GM23338 (cell line): ENCODE measurements at regions not wholly inside any gene's neighbourhood (a gene's known extent, or its start where the extent isn't known, plus 50 kb on each side); places are given as distances from the start of the nearest gene placed in this dataset.

Source experiments
- CREB1 ChIP-seq: fragments of 250-450 bp; sonication (Bioruptor Pico); IDR thresholded peaks from 2 replicates; pipeline ENCODE4 v1.5.0; 2020; ENCODE audit warnings: low read depth, mild to moderate bottlenecking, moderate library complexity
- CTCF ChIP-seq, 2 experiments: fragments of 200-600 bp in 1 of 2; sonication (generic) in 1 of 2; conservative IDR thresholded peaks; 2 replicates each; pipeline versions ENCODE4 v1.5.1 to v1.6.1; 2016 to 2017; ENCODE audit warnings: antibody characterized with exemption in 2 of 2, low read depth in 2 of 2, mild to moderate bottlenecking in 2 of 2, moderate library complexity in 1 of 2
- EZH2 ChIP-seq: fragments of 200-600 bp; sonication (generic); IDR thresholded peaks from one replicate; pipeline ENCODE4 v1.8.0; 2017; ENCODE audit warnings: antibody characterized with exemption, mild to moderate bottlenecking, low read depth; ENCODE audit not compliant: unreplicated experiment
- EZH2phosphoT487 ChIP-seq: fragments of 200-600 bp; sonication (generic); IDR thresholded peaks from one replicate; pipeline ENCODE4 v1.8.1; 2018; ENCODE audit warnings: antibody characterized with exemption; ENCODE audit not compliant: unreplicated experiment
- JUNB ChIP-seq: IDR thresholded peaks from one replicate; pipeline ENCODE4 v1.6.1; 2016; ENCODE audit warnings: antibody characterized with exemption; ENCODE audit not compliant: unreplicated experiment
- NANOG ChIP-seq: IDR thresholded peaks from 2 replicates; pipeline ENCODE4 v1.6.1; 2016; ENCODE audit warnings: antibody characterized with exemption, borderline replicate concordance
- POLR2AphosphoS5 ChIP-seq: IDR thresholded peaks from 2 replicates; pipeline ENCODE4 v1.6.1; 2016; ENCODE audit warnings: antibody characterized with exemption, low read depth
- STAT1 ChIP-seq: IDR thresholded peaks from one replicate; pipeline ENCODE4 v1.6.1; 2016; ENCODE audit warnings: antibody characterized with exemption; ENCODE audit not compliant: unreplicated experiment
- ZNF114 ChIP-seq: fragments of 250-450 bp; sonication (Bioruptor Pico); IDR thresholded peaks from 2 replicates; pipeline ENCODE4 v1.5.0; 2020; ENCODE audit warnings: mild to moderate bottlenecking, moderate library complexity
- ZNF331 ChIP-seq: fragments of 250-450 bp; sonication (Bioruptor Pico); IDR thresholded peaks from 2 replicates; pipeline ENCODE4 v1.5.0; 2020; ENCODE audit warnings: low read depth, mild to moderate bottlenecking, moderate library complexity
- TF ChIP-seq, protein P1 (sequence below): IDR thresholded peaks from one replicate; pipeline ENCODE4 v1.6.1; 2018; ENCODE audit warnings: antibody characterized with exemption; ENCODE audit not compliant: unreplicated experiment
- TF ChIP-seq, protein P2 (sequence below): IDR thresholded peaks from 2 replicates; pipeline ENCODE4 v1.6.1; 2016; ENCODE audit warnings: antibody characterized with exemption
- TF ChIP-seq, protein P3 (sequence below): fragments of 250-450 bp; sonication (Bioruptor Pico); IDR thresholded peaks from 2 replicates; pipeline ENCODE4 v1.5.0; 2020; ENCODE audit warnings: mild to moderate bottlenecking, moderate library complexity

DNA sequence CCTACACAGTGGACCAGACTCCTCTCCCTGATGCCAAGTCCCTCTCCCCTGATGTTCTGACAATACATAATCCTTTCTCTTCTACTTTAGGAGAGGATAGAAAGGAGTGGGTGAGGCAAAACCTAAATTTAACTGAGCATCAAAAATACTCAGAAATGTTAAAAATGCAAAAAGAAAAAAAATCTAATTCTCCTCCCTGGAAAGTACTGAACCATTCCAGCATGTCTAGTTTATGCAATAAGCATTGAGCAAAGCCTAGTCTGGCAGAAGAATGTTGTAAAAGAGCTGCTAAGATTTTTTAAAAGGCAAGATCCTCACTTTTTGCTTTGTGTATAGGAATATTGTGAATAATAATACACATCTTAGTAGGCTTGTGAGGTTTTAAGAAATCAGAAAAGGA lies 116.6 kb upstream of the STXBP5 start:
- TF ChIP-seq EZH2phosphoT487 (no peak), CTCF (conservative IDR thresholded peaks at IDR 0.05; ENCODE audit: low read depth in 2 of 2) (no peak), JUNB (no peak), ZNF114 (no peak), EZH2 (no peak), POLR2AphosphoS5 (no peak), CREB1 (CRISPR knock-in tag) (no peak), STAT1 (no peak), NANOG (no peak), ZNF331 (CRISPR knock-in tag) (no peak)
- TF ChIP-seq, protein P1, sequence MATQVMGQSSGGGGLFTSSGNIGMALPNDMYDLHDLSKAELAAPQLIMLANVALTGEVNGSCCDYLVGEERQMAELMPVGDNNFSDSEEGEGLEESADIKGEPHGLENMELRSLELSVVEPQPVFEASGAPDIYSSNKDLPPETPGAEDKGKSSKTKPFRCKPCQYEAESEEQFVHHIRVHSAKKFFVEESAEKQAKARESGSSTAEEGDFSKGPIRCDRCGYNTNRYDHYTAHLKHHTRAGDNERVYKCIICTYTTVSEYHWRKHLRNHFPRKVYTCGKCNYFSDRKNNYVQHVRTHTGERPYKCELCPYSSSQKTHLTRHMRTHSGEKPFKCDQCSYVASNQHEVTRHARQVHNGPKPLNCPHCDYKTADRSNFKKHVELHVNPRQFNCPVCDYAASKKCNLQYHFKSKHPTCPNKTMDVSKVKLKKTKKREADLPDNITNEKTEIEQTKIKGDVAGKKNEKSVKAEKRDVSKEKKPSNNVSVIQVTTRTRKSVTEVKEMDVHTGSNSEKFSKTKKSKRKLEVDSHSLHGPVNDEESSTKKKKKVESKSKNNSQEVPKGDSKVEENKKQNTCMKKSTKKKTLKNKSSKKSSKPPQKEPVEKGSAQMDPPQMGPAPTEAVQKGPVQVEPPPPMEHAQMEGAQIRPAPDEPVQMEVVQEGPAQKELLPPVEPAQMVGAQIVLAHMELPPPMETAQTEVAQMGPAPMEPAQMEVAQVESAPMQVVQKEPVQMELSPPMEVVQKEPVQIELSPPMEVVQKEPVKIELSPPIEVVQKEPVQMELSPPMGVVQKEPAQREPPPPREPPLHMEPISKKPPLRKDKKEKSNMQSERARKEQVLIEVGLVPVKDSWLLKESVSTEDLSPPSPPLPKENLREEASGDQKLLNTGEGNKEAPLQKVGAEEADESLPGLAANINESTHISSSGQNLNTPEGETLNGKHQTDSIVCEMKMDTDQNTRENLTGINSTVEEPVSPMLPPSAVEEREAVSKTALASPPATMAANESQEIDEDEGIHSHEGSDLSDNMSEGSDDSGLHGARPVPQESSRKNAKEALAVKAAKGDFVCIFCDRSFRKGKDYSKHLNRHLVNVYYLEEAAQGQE: no peak
- TF ChIP-seq, protein P2, sequence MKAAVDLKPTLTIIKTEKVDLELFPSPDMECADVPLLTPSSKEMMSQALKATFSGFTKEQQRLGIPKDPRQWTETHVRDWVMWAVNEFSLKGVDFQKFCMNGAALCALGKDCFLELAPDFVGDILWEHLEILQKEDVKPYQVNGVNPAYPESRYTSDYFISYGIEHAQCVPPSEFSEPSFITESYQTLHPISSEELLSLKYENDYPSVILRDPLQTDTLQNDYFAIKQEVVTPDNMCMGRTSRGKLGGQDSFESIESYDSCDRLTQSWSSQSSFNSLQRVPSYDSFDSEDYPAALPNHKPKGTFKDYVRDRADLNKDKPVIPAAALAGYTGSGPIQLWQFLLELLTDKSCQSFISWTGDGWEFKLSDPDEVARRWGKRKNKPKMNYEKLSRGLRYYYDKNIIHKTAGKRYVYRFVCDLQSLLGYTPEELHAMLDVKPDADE: no peak
- TF ChIP-seq, protein P3, sequence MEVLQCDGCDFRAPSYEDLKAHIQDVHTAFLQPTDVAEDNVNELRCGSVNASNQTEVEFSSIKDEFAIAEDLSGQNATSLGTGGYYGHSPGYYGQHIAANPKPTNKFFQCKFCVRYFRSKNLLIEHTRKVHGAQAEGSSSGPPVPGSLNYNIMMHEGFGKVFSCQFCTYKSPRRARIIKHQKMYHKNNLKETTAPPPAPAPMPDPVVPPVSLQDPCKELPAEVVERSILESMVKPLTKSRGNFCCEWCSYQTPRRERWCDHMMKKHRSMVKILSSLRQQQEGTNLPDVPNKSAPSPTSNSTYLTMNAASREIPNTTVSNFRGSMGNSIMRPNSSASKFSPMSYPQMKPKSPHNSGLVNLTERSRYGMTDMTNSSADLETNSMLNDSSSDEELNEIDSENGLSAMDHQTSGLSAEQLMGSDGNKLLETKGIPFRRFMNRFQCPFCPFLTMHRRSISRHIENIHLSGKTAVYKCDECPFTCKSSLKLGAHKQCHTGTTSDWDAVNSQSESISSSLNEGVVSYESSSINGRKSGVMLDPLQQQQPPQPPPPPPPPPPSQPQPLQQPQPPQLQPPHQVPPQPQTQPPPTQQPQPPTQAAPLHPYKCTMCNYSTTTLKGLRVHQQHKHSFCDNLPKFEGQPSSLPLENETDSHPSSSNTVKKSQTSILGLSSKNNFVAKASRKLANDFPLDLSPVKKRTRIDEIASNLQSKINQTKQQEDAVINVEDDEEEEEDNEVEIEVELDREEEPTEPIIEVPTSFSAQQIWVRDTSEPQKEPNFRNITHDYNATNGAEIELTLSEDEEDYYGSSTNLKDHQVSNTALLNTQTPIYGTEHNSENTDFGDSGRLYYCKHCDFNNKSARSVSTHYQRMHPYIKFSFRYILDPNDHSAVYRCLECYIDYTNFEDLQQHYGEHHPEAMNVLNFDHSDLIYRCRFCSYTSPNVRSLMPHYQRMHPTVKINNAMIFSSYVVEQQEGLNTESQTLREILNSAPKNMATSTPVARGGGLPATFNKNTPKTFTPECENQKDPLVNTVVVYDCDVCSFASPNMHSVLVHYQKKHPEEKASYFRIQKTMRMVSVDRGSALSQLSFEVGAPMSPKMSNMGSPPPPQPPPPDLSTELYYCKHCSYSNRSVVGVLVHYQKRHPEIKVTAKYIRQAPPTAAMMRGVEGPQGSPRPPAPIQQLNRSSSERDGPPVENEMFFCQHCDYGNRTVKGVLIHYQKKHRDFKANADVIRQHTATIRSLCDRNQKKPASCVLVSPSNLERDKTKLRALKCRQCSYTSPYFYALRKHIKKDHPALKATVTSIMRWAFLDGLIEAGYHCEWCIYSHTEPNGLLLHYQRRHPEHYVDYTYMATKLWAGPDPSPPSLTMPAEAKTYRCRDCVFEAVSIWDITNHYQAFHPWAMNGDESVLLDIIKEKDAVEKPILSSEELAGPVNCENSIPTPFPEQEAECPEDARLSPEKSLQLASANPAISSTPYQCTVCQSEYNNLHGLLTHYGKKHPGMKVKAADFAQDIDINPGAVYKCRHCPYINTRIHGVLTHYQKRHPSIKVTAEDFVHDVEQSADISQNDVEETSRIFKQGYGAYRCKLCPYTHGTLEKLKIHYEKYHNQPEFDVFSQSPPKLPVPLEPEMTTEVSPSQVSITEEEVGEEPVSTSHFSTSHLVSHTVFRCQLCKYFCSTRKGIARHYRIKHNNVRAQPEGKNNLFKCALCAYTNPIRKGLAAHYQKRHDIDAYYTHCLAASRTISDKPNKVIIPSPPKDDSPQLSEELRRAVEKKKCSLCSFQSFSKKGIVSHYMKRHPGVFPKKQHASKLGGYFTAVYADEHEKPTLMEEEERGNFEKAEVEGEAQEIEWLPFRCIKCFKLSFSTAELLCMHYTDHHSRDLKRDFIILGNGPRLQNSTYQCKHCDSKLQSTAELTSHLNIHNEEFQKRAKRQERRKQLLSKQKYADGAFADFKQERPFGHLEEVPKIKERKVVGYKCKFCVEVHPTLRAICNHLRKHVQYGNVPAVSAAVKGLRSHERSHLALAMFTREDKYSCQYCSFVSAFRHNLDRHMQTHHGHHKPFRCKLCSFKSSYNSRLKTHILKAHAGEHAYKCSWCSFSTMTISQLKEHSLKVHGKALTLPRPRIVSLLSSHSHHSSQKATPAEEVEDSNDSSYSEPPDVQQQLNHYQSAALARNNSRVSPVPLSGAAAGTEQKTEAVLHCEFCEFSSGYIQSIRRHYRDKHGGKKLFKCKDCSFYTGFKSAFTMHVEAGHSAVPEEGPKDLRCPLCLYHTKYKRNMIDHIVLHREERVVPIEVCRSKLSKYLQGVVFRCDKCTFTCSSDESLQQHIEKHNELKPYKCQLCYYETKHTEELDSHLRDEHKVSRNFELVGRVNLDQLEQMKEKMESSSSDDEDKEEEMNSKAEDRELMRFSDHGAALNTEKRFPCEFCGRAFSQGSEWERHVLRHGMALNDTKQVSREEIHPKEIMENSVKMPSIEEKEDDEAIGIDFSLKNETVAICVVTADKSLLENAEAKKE (CRISPR knock-in tag): no peak
